Stimulated activated CD4-positive, alpha-beta T cell treated with anti-CD3 and anti-CD28 coated beads, Interleukin-15, amount 100 ng/mL, for 48 hours (primary cell): ENCODE measurements at regions not wholly inside any gene's neighbourhood (a gene's known extent, or its start where the extent isn't known, plus 50 kb on each side); places are given as distances from the start of the nearest gene placed in this dataset.

ENCODE experiments used
- DNase-seq, 2 donors: peaks; one replicate each; pipeline ENCODE4 v3.0.0-alpha.2; 2020; ENCODE audit warnings: low read depth in 2 of 2

DNA sequence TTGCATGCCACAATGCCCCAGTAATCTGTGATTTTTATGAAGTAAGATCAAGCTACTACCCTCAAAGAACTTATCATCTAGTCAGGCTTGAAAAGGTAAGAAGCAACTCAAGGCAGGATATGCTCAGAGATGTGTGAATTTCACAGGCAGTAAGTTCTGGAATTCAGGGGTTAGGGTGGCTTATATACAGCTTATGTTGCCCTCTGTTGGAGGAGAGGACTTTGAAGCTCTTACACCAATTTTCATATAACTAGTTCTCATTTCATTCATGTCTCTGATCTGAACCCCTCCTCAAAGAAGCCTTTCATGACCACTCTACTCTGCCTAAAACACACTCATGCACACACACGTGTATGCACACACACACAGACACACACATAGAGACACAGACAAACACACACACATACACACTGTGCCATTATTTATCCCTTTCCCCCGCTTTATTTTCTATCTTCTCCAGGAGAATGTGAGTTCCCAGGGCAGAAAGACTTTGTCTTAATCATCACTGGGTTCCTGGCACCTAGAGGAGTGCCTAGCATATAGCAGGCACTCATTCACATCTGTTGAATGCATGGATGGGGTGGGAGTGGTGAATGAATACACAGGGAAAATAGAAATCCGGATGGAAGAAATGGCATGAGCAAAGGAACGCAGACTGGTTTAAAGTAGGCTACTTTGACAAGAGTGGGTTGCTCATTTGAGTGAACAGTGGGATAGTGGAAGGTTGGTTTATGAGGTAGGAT, 220.7 kb upstream of the ZBED5 start:
- DNase-seq = no peak

DNA sequence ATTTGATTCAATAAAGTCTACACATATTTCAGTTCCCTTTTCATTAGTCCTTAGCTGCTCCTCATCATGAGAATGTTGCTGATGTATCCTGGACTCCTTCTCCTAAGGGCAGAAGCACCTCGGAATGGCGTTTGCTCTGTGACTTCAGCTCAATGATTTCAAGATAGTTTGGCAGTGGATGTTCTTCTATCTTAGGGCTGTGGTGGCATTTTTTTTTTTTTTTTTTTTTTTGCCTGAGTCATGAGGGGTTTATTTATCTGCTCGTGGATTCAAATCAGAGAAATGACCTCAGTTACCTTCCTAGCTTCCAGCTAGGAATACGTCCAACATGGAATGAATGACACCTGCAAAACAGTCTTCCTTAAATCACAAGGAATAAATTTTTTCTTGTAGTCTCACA, 220.0 kb upstream of the ZBED5 start:
- no peak for DNase-seq

DNA sequence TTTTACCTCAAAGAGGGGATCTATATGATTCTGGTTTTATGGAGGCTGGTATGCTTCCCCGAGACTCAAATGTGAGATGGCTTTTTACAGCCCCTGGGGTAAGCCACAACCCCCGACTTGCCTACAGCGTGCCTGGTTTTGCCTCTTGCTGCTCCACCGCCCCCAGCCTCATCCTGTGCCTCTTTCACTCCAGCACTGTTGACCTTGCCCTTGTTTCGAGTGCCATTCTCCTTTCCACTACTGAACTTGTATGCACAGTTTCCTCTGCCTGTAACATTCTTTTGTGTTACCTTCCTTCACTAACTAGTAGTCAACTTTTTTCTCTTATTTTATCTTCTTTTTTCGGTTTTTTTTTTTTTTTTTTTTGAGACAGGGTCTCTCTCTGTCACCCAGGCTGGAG, 219.0 kb upstream of the ZBED5 start:
- DNase-seq = no peak

DNA sequence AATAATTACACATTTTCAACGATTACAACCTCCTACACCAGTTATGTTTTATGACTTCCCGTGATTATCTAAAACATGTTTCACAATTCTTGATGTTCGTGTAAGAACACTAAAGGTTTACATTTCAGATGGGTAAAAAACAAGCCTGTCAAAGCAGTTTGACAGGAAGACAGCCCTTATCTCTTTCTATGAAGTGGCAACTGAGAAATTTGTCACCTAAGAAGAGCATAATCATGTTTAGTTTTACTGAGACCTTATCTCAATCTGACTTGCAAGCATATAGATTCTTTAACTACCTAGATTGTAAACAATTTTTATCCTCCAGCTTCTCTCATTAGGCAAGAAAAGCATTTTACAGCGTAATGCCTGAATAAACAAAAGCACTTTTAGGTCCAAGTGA, 218.4 kb upstream of the ZBED5 start:
- DNase-seq = no peak

DNA sequence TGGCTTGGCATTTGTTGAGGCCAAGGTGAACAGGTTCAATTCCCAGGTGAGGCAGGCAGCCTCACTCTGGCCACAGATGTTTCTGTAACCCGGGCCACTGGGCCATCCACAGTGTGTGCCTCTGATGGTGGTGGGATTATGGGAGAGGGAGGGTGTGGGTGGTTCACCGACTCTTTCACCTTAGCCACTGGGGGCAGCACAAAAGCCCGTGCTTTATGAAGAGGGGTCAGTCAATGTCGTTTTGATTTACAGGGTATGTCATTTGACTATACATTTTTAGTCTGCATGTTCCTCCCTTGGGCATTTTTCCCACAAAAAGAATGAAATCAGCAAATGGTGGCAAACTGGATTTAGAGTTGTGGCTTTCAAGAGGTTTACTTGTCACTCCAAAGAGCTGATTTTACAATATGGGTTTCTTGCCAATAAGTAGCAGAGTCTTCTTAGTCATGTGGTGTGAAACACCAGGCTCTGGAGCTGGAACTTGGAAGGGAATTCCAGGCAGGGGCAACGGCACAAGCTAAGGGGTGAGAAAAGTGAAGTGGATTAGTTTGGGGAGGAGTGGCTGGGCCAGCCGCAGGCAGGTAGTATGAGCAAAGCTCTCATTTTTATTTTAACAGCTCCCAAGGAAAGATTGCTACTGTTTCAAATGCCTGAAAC, 217.8 kb upstream of the ZBED5 start:
- DNase-seq = no peak

DNA sequence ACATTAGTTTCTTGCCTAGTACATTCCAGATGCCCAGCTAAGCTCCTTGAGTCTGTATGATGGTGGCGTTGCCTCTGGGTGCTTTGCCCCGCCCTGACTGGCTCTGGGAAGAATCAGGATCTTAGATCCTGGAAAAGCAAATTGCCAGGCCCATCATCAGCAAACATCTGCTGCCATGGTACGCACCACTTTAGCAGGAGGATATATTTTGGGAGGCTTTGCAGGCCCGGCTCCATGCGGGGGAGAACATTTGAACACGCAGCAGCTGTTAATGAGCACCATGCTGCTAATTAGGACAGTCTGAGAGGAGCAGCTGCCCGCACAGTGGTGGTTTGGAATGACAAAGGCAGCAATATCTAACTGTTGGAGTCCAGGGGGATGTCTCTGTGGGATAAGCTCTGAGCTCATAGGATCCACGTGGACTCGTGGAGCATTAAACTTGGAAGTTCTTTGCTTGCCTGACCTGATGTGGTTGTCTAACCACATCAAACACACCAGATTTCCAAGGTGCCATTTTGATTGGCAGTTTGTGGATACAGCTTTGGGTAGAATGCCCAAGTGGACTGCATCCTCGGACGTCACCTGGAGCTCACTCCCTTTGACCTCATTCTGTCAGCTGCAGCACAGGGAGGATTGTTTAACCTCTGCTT, 217.0 kb upstream of the ZBED5 start:
- no peak for DNase-seq

DNA sequence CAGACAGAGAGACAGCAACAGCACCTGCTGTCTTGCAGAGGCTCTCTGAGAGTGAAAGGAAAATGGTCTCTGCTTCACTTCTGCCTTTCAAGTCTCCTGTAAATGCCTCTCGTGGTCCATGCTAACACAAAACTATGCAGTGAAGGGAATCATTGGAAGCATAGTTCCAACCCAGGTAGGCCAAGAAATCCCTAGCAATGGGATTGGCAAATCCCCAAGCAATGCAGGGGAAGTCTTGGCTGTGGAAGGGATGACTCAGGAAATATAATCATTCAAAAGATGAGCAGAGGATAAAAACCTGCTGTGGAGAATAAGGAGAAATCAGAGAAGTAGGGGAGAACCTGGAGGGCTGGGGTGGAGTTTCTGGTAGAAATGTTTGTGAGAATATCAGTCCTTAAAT, 216.1 kb upstream of the ZBED5 start:
- no peak for DNase-seq

DNA sequence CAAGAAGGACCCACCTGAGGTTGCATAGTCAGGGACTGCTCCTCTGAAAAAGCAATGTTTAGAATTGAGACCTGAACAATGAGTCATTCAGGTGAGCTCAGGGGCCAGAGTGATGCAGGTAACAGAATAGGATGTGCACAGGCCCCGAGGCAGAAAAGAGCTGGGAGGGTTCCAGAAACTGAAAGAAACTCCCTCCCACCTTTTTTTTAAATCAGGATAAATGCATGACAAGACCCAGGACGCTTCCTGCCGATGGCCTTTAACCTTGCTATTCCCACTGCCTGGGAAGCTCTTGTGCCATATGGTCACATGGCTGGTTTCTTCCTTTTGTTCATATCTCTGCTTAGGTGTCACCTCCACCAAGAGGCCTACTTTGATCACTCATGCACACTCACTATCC, 214.2 kb upstream of the ZBED5 start:
- no peak for DNase-seq

DNA sequence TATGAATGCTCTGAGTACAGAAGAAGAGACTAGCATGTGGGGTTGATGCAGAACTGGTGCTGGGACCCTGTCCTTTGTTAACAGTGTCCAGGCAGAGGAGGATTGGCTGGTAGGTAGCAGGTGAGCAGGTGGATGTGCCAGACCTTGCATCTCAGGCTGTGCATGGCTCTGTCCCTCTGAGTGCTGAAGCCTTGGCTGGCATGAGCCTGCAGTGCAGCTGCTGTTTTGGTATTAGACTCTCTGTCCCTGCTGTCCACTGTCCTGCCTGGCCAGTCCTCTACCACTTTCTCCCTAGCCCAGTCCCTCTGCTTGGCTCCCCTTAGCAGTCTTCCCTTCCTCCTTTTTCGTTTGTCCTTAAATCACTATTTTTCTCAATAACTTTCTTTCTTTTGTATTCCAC, 213.6 kb upstream of the ZBED5 start:
- DNase-seq = no peak

DNA sequence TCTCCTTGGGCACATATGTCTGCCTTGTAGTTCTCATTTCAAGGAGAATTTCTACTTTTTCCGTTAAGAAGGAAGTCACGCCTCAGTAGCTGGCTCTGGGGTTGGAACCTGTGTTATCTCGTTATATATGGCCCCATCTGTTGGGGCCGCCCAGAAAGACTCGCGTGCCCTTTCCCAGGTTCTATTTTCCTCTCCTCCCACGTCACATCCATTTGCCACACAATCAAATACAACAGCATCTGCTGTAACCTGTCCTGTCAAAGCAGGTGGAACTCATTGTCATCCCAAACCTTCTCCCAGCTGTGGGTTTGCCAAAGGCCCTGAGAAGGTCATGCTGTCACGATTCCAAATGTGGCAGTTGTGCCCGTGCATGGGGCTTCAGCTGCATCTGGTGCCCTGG, 213.1 kb upstream of the ZBED5 start:
- no peak for DNase-seq

DNA sequence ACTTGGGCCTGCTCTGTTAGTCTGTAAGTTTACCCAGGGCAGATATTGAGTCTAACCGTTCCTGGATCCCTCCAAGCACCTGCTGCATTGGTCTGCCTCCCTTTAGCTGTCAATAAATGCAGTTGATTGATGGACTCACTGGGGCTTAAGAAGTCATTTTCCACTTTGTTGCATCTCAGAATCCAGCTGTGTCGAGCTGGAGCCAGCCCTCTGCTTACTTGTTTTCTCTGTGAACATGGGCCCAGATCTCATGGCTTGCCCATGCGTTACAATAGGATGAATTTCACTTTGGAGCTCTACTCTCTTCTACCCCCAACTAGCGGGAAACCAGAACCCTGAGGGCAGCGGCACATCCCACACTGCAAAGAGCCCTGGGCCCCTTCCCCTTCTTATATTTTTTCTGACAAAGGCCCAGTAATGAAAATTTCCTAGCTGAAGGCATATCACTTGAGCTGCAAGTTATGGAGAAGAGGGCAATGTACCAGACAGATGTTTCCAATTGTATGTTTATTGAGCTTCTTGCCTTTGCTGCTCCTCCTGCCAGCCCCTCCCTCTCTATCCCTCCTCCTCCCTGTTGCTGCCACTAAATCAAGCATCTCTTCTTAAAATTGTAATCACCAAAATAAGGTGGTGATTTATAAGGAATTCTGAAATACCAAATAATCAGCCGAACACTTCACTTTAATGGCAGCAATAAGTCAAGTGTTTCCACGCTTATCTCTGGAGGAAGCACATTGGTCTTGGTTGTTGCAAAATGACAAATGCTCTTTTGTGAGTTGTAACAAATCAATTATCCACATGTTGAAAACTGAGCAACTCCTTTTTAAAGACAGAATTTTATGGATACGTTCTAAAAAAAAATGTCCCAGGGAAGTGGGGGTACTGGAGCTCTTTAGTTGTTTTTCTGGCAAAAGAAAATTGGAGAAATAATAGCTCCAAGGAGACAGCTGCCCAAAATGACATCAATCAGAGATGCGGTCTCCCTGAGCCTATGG, 212.3 kb upstream of the ZBED5 start:
- no peak for DNase-seq

DNA sequence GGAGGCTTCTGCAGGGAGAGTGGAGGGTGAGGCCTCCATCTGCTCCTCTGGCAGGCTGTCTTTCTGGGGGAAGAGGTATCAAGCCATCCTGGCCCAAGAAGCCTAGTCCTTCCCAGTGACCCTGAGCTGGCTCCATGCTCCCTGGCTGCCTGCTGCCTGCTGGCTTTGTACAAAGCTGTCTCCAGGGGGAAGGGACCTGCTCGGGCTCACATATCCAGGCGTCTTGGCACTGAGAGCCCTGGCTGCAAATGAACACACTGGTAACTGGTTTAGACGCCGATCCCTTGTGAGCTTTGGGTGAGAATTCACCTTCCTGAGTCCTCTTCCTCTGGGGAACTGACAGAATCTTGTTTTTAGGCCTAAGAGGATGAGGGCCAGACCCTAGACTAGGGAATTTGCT, 210.3 kb upstream of the ZBED5 start:
- no peak for DNase-seq

DNA sequence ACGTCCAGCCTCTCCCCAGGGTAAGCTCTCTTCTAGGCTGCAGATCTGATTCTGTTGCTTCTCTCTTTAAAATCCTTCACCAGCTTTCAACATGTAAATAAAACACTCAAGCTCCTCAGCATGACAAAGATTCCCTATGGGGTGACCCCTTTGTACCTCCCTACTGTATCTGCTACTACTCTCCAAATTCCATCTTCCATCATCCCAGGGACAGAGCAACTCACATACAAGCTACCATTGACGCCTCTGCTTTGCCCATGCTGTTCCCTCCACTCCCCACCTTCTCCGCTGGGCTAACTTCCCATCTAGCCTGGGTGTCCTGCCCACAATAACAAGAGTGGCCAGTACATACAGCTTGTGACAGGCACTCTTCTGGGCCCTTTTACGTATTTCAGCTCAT, 207.5 kb upstream of the ZBED5 start:
- DNase-seq = no peak

DNA sequence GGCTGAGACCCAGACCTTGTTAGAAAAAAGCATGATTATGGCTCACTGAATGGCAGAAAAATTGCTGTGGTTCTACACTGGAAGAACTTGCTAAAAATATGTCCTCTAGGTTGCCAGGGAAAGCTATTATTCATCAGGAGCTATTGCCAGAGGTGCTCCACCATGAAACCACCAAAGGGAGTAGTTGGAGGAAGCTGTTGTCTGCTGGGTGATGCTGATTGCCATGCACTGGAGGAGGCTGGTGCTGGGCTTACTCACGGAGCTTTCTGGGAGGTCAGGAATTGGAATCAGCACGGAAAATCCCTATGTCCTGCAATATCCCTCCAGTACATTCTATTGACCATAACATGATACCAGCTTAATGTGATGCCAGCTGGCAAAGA, 199.6 kb upstream of the ZBED5 start:
- DNase-seq = no peak

DNA sequence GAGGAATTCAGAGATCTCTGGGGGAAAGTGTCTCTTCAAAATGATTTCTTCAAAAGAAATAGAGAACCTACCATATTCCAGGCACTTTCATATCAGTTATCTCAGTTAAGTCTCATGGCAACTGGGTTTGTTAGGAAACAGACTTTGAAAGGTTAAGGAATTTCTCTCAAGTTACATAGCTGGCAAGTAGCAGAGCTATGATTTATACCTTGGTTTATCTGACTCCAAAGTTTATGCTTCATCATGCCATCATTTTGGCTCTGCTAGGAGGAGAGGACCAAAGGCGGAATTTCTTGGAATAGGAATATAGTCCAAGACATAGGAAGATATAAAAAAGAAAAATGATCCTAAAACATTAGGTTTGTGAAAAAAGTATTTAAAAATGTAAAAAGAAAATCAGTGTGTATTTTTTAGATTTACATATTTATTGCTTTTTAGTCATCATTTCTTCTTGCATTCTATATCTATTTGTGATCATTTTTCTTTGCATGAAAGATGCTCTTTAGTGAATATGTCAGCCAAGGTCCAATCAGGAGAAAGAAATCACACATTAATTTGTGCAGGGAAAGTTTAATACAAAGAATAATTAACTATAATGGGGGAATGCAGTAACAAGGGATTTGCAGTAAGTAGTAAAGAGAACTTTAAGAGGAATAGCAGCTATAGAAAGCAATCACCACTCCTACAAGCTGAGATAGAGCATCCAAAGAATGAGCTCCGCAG, 199.1 kb upstream of the ZBED5 start:
- no peak for DNase-seq

DNA sequence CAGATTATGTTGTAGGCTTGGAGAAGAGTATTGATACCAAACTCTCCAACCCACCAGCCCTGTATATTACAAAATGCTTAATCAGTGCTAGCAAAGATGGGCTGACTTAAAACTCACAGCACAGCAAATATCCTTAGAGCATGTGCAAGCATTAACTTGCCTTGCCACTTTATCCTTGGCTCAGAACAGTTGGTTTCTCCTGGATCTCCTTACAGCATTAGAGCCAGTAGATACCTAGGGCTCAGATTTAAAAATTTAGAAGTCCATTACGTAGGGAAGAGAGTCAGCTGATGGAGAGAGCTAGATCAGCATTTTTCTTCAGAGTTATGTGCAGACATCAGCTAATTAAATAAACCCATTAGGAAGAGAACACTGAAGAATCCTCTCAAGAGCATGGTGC, 198.5 kb upstream of the ZBED5 start:
- no peak for DNase-seq

DNA sequence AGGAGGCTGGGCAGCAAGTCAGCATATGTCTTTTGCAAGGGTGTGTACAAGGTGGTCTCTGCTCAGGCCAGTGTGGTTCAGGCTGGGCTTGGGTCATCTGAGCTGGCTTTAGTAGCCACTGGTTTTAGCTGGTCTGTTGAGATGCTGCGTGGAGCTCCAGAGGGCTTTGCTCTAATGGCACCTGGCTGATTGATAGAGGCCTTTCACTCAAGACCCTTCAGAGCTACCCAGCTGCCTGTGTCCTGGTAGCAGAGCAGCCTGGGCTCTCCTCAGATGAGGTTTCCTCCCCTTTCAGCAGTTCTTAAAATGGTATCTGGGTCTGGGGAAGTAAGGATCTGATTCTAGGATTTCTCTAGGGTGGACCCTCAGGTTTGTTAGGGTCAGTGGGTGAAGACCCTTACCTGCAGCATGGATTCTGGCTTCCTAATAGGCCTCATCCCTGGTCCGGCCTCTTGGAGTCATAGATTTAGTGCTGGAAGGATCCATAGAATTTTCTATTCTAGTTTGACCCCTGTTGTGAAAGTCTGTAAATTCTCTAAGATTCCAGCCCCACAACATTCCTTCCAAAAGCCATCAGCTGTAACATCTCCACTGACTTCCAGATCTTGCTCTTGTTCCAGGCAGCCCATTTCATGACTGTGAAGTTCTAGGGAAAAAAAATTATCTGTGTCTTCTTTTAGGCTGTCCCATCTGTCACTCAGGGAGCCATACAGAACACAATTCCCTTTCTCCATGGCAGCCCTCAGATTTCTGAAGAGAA, 190.2 kb upstream of the ZBED5 start:
- no peak for DNase-seq

DNA sequence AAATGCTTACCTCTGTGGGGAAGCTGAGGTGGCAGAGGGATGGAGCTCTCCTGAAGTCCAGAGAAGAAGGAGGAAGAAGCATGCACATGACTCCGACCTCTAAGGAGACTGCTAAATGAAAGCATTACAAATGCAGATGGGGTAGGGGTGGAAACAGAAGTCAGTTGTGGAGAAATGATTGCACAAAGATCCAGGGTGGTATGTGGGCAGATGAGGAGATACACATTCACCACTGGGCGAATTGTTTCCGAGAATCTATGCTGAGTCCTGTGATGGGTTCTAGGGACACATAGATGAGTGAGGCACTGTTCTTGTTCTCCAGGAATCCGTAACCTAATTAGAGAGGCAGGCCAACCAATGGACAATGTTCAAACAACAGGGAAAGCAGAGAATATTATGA, 188.9 kb upstream of the ZBED5 start:
- DNase-seq = no peak

DNA sequence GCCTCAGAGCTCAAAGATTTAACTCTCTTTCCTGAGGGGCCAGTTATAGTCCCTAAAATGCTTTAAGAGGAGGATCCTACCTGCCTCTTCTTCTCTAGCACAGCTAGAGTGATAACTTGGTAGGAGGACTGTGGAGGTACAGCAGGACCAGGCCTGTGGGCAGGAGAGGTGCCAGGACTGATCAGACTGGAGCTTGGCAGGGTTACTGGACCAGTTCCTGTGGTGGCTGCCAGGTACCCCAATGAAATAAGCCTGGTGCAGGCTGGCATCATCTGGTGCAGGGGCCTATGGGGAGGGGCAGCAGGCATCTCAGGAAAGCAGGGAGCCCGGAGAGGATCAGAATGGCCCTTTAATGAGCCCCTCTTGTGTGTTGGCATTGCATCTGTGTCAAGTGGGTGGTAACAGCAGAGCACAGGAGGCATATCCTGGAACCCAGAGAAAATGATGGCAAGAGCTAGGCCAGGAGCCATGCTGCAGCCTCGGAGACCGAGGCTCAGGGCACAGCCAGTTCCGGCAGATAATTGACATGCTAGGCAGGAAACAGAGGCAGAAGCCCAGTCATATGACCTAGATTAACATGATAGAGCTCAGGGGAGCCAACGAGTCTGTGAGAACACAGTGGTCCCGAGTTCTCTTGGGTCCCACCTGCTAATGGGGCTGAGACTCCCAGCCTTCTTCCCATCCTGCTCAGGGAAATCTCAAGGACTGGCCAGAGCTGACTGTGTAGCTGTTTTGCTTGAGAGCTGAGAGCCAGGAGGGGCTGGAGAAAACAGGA, 187.5 kb upstream of the ZBED5 start:
- no peak for DNase-seq
